H9 (cell line): ENCODE measurements at regions not wholly inside any gene's neighbourhood (a gene's known extent, or its start where the extent isn't known, plus 50 kb on each side); places are given as distances from the start of the nearest gene placed in this dataset.

Experiments used
- DNase-seq: peaks from one replicate; pipeline ENCODE4 v3.0.0-alpha.2; 2017
- H2AFZ ChIP-seq: one replicate; pipeline ENCODE4 v1.6.1; 2013; ENCODE audit warnings: mild to moderate bottlenecking, low read length, control low read depth, moderate library complexity
- H2AK5ac ChIP-seq: 2 replicates; pipeline ENCODE4 v1.6.1; 2013; ENCODE audit warnings: low read length, control low read depth, mixed read lengths; ENCODE audit not compliant: insufficient read length
- H2BK120ac ChIP-seq: one replicate; pipeline ENCODE4 v1.6.1; 2013; ENCODE audit warnings: low read depth, mild to moderate bottlenecking, low read length, control low read depth, inconsistent platforms; ENCODE audit not compliant: poor library complexity, severe bottlenecking
- H2BK12ac ChIP-seq: 2 replicates; pipeline ENCODE4 v1.6.1; 2013; ENCODE audit warnings: low read length, control low read depth, mixed read lengths, low read depth; ENCODE audit not compliant: insufficient read length
- H2BK15ac ChIP-seq: 2 replicates; pipeline ENCODE4 v1.6.1; 2013; ENCODE audit warnings: low read depth, low read length, control low read depth
- H2BK20ac ChIP-seq: one replicate; pipeline ENCODE4 v1.6.1; 2013; ENCODE audit warnings: low read depth, mild to moderate bottlenecking, low read length, control low read depth, inconsistent platforms; ENCODE audit not compliant: poor library complexity, severe bottlenecking
- H2BK5ac ChIP-seq: 2 replicates; pipeline ENCODE4 v1.6.1; 2013; ENCODE audit warnings: low read length, control low read depth, mixed read lengths; ENCODE audit not compliant: insufficient read length
- H3K14ac ChIP-seq: 2 replicates; pipeline ENCODE4 v1.6.1; 2013; ENCODE audit warnings: low read length, control low read depth; ENCODE audit not compliant: insufficient read depth
- H3K18ac ChIP-seq: 2 replicates; pipeline ENCODE4 v1.6.1; 2013; ENCODE audit warnings: low read depth, mild to moderate bottlenecking, mixed read lengths, low read length, control low read depth; ENCODE audit not compliant: insufficient read length
- H3K23ac ChIP-seq: 2 replicates; pipeline ENCODE4 v1.6.1; 2013; ENCODE audit warnings: low read length, control low read depth, mixed read lengths, low read depth; ENCODE audit not compliant: insufficient read length
- H3K23me2 ChIP-seq: 2 replicates; pipeline ENCODE4 v1.6.1; 2013; ENCODE audit warnings: low read depth, mild to moderate bottlenecking, mixed read lengths, low read length, control low read depth; ENCODE audit not compliant: insufficient read length, poor library complexity, severe bottlenecking
- H3K27ac ChIP-seq: 2 replicates; pipeline ENCODE4 v1.5.1; 2013; ENCODE audit warnings: low read length, control low read depth, mixed read lengths, low read depth; ENCODE audit not compliant: insufficient read length
- H3K27me3 ChIP-seq: 2 replicates; pipeline ENCODE4 v1.6.1; 2013; ENCODE audit warnings: low read length, control low read depth, inconsistent platforms; ENCODE audit not compliant: insufficient read depth
- H3K4ac ChIP-seq: 2 replicates; pipeline ENCODE4 v1.6.1; 2013; ENCODE audit warnings: low read depth, mild to moderate bottlenecking, control low read depth, inconsistent platforms, low read length, moderate library complexity
- H3K4me1 ChIP-seq: 2 replicates; pipeline ENCODE4 v1.6.1; 2013; ENCODE audit warnings: low read length, control low read depth, inconsistent platforms; ENCODE audit not compliant: insufficient read depth
- H3K4me2 ChIP-seq: 2 replicates; pipeline ENCODE4 v1.6.1; 2013; ENCODE audit warnings: low read length, control low read depth, mixed read lengths; ENCODE audit not compliant: insufficient read length, insufficient read depth
- H3K56ac ChIP-seq: 2 replicates; pipeline ENCODE4 v1.6.1; 2013; ENCODE audit warnings: low read depth, mild to moderate bottlenecking, mixed read lengths, low read length, control low read depth; ENCODE audit not compliant: insufficient read length
- H3K79me1 ChIP-seq: 2 replicates; pipeline ENCODE4 v1.6.1; 2013; ENCODE audit warnings: low read depth, mild to moderate bottlenecking, moderate library complexity, low read length, control low read depth, inconsistent platforms; ENCODE audit not compliant: insufficient read depth, poor library complexity, severe bottlenecking
- H3K79me2 ChIP-seq: 2 replicates; pipeline ENCODE4 v1.6.1; 2013; ENCODE audit warnings: low read length, control low read depth, inconsistent platforms; ENCODE audit not compliant: insufficient read depth
- H3K9ac ChIP-seq: 2 replicates; pipeline ENCODE4 v1.6.1; 2013; ENCODE audit warnings: low read length, control low read depth, mixed read lengths; ENCODE audit not compliant: insufficient read length; ENCODE audit errors: extremely low read depth
- H3K9me3 ChIP-seq: one replicate; pipeline ENCODE4 v1.6.1; 2013; ENCODE audit warnings: low read depth, low read length, inconsistent platforms; ENCODE audit not compliant: control insufficient read depth
- H3T11ph ChIP-seq: one replicate; pipeline ENCODE4 v1.6.1; 2013; ENCODE audit warnings: mild to moderate bottlenecking, low read length, control low read depth, inconsistent platforms
- H4K20me1 ChIP-seq: one replicate; pipeline ENCODE4 v1.6.1; 2013; ENCODE audit not compliant: control insufficient read depth, insufficient read length, insufficient read depth
- H4K5ac ChIP-seq: 2 replicates; pipeline ENCODE4 v1.6.1; 2013; ENCODE audit warnings: low read depth, mild to moderate bottlenecking, mixed read lengths, low read length, control low read depth; ENCODE audit not compliant: insufficient read length
- H4K8ac ChIP-seq: replicated peaks from 2 replicates; pipeline ENCODE4 v1.6.1; 2013; ENCODE audit warnings: low read length, control low read depth, mixed read lengths, low read depth; ENCODE audit not compliant: insufficient read length
- H4K91ac ChIP-seq: 2 replicates; pipeline ENCODE4 v1.6.1; 2013; ENCODE audit warnings: low read depth, mild to moderate bottlenecking, moderate library complexity, mixed read lengths, low read length, control low read depth; ENCODE audit not compliant: insufficient read length
- H3K27ac Mint-ChIP-seq, 3 experiments: 2 replicates in 2 of 3; 3 replicates in 1 of 3; pipeline ENCODE4 v1.8.0; 2020 to 2021; ENCODE audit warnings: mixed read lengths in 3 of 3, mild to moderate bottlenecking in 1 of 3, moderate library complexity in 1 of 3
- H3K27me3 Mint-ChIP-seq: 2 replicates; pipeline ENCODE4 v1.8.0; 2021; ENCODE audit warnings: low read depth, mild to moderate bottlenecking, moderate library complexity, mixed read lengths
- H3K36me3 Mint-ChIP-seq, 3 experiments: 2 replicates in 2 of 3; 3 replicates in 1 of 3; pipeline ENCODE4 v1.8.0; 2020 to 2021; ENCODE audit warnings: low read depth in 3 of 3, mixed read lengths in 3 of 3; ENCODE audit not compliant: insufficient read depth in 1 of 3
- H3K4me1 Mint-ChIP-seq, 2 experiments: 2 replicates each; pipeline ENCODE4 v1.8.0; 2020; ENCODE audit warnings: mixed read lengths in 2 of 2
- H3K4me3 Mint-ChIP-seq, 2 experiments: 2 replicates in 1 of 2; 3 replicates in 1 of 2; pipeline ENCODE4 v1.8.0; 2020 to 2021; ENCODE audit warnings: mild to moderate bottlenecking in 2 of 2, mixed read lengths in 2 of 2, moderate library complexity in 1 of 2
- H3K9me3 Mint-ChIP-seq, 2 experiments: 2 replicates in 1 of 2; 3 replicates in 1 of 2; pipeline ENCODE4 v1.8.0; 2020; ENCODE audit warnings: mild to moderate bottlenecking in 2 of 2, mixed read lengths in 2 of 2, moderate library complexity in 1 of 2
- WGBS: extraction: QIAGEN DNeasy Blood & Tissue Kit; methylation state at CpG from one replicate; pipeline ENCODE4 v1.1.7; 2013; ENCODE audit warnings: missing lambda C conversion rate, low lambda C conversion rate, mixed read lengths; ENCODE audit not compliant: insufficient read length; ENCODE audit errors: extremely low coverage; 5-methylcytosine and 5-hydroxymethylcytosine counted together
- TF ChIP-seq, protein P1 (sequence below): fragments of 200-600 bp; sonication (generic); conservative IDR thresholded peaks from 3 replicates; pipeline ENCODE4 v1.8.0; 2021; ENCODE audit warnings: antibody characterized with exemption, mild to moderate bottlenecking

DNA sequence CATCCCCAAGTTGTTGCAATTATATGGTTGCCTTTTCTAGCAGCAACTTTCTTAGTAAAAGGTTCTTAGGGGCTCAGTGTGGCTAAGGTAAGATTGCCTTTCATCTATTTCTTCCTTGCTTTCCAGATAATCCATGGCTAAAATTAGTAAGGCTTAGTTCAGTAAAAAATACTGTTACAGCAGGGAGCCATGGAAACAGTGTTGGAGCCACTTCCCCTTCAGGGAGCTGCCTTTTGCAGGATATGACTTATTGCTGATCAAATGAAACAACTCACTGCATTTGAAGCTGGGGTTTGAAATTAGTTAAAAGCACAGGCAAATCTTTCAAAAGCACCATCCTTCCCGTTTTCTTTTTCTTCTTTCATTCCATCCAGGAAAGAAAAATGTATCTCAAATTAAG lies 184.3 kb downstream of the C11orf87 start:
- Histone ChIP-seq H3K4me2 (no peak overlapping the region), H3K23me2 (no peaks in the 10 kb centered on the region), H4K20me1 (no peaks in the 10 kb centered on the region), H3K9ac (no peak overlapping the region), H3K4me1 (no peaks in the 10 kb centered on the region), H3K27me3 (no peaks in the 10 kb centered on the region), H3K18ac (no peak overlapping the region), H3T11ph (no peak overlapping the region), H4K8ac (no peak overlapping the region), H2BK20ac (no peak overlapping the region), H3K4ac (no peak overlapping the region), H2BK120ac (no peak overlapping the region), H2AK5ac (no peak overlapping the region), H3K79me1 (no peaks in the 10 kb centered on the region), H3K9me3 (no peaks in the 10 kb centered on the region), H3K56ac (no peak overlapping the region), H3K79me2 (no peaks in the 10 kb centered on the region), H3K14ac (no peak overlapping the region), H3K23ac (no peak overlapping the region), H2BK15ac (no peak overlapping the region), H2BK5ac (no peak overlapping the region), H2BK12ac (no peak overlapping the region), H4K5ac (no peak overlapping the region), H3K27ac (no peak overlapping the region), H2AFZ (no peak overlapping the region), H4K91ac (no peak overlapping the region)
- Mint-ChIP-seq H3K4me3 (no peak overlapping the region), H3K4me1 (no peaks in the 10 kb centered on the region), H3K27ac (no peak overlapping the region), H3K9me3 (no peaks in the 10 kb centered on the region), H3K36me3 (no peaks in the 10 kb centered on the region), H3K27me3 (no peaks in the 10 kb centered on the region)
- DNase-seq, result no peak
- TF ChIP-seq, protein P1, sequence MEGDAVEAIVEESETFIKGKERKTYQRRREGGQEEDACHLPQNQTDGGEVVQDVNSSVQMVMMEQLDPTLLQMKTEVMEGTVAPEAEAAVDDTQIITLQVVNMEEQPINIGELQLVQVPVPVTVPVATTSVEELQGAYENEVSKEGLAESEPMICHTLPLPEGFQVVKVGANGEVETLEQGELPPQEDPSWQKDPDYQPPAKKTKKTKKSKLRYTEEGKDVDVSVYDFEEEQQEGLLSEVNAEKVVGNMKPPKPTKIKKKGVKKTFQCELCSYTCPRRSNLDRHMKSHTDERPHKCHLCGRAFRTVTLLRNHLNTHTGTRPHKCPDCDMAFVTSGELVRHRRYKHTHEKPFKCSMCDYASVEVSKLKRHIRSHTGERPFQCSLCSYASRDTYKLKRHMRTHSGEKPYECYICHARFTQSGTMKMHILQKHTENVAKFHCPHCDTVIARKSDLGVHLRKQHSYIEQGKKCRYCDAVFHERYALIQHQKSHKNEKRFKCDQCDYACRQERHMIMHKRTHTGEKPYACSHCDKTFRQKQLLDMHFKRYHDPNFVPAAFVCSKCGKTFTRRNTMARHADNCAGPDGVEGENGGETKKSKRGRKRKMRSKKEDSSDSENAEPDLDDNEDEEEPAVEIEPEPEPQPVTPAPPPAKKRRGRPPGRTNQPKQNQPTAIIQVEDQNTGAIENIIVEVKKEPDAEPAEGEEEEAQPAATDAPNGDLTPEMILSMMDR, result no peak
- WGBS, result no CpG with 5 or more reads among the region's 1 CpG
